Mesothelial cell of epicardium (in vitro differentiated cells): ENCODE measurements at regions not wholly inside any gene's neighbourhood (a gene's known extent, or its start where the extent isn't known, plus 50 kb on each side); places are given as distances from the start of the nearest gene placed in this dataset.

Experiments used
- DNase-seq, 2 experiments: peaks; one replicate each; pipeline ENCODE4 v3.0.0; 2021; ENCODE audit warnings: low spot score in 2 of 2; ENCODE audit not compliant: unreplicated experiment in 2 of 2
- H3K27ac Mint-ChIP-seq: 2 replicates; pipeline ENCODE4 v1.8.0; 2021; ENCODE audit warnings: mixed read lengths
- H3K27me3 Mint-ChIP-seq: 2 replicates; pipeline ENCODE4 v1.8.0; 2021; ENCODE audit warnings: low read depth, mixed read lengths
- H3K36me3 Mint-ChIP-seq: 2 replicates; pipeline ENCODE4 v1.8.0; 2021; ENCODE audit warnings: mixed read lengths
- H3K4me1 Mint-ChIP-seq: 2 replicates; pipeline ENCODE4 v1.8.0; 2021; ENCODE audit warnings: mixed read lengths
- H3K4me3 Mint-ChIP-seq: 2 replicates; pipeline ENCODE4 v1.8.0; 2021; ENCODE audit warnings: mild to moderate bottlenecking, moderate library complexity, mixed read lengths
- H3K9me3 Mint-ChIP-seq: 2 replicates; pipeline ENCODE4 v1.8.0; 2021; ENCODE audit warnings: mixed read lengths
- CTCF ChIP-seq: fragments of 200-600 bp; sonication (generic); IDR thresholded peaks from one replicate; pipeline ENCODE4 v1.5.0; 2021; ENCODE audit warnings: antibody characterized with exemption; ENCODE audit not compliant: unreplicated experiment

GRCh38 chr12:97638739-97639138, 176.1 kb downstream of the RMST start:
- no peaks in the 10 kb centered on the region for H3K27me3 Mint-ChIP-seq
- no peak overlapping the region for H3K4me3 Mint-ChIP-seq
- H3K36me3 Mint-ChIP-seq, result no peaks in the 10 kb centered on the region
- no peak overlapping the region for H3K27ac Mint-ChIP-seq
- peaks cover 4% of the 10 kb centered on the region for H3K9me3 Mint-ChIP-seq
- TF ChIP-seq CTCF, result no peak
- H3K4me1 Mint-ChIP-seq, result peaks cover 2% of the 10 kb centered on the region
- no peak for DNase-seq

DNA sequence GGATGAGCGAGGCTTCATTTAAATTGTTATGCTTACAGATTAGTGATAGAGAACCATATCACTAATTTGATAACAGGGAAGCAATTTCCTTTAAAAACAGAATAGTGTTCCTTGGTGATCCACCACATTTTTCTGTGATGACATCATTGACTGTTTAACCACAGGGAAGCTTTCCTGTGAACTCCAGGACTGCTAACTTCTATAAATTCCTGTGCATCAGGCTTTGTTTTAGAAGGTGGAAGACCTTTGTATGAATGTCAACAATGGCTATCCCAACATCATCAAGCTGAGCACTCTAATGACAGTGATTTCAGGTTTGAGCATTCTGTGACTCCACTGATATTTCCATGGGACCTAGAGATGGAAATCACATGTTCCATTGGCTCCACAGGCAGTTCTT, 177.1 kb downstream of the RMST start:
- no peak for DNase-seq
- H3K36me3 Mint-ChIP-seq, result no peaks in the 10 kb centered on the region
- TF ChIP-seq CTCF, result no peak
- H3K27ac Mint-ChIP-seq, result no peak overlapping the region
- no peaks in the 10 kb centered on the region for H3K27me3 Mint-ChIP-seq
- H3K4me1 Mint-ChIP-seq, result peaks cover 2% of the 10 kb centered on the region
- H3K9me3 Mint-ChIP-seq, result peaks cover 4% of the 10 kb centered on the region
- H3K4me3 Mint-ChIP-seq, result no peak overlapping the region

GRCh38 chr12:97640826-97641225, 178.2 kb downstream of the RMST start:
- H3K27ac Mint-ChIP-seq, result no peak overlapping the region
- H3K9me3 Mint-ChIP-seq, result peaks cover 4% of the 10 kb centered on the region
- DNase-seq, result no peak
- no peak overlapping the region for H3K4me3 Mint-ChIP-seq
- H3K27me3 Mint-ChIP-seq, result no peaks in the 10 kb centered on the region
- H3K4me1 Mint-ChIP-seq, result peaks cover 2% of the 10 kb centered on the region
- TF ChIP-seq CTCF, result no peak
- H3K36me3 Mint-ChIP-seq, result no peaks in the 10 kb centered on the region

- TF ChIP-seq CTCF, result no peak
- H3K27ac Mint-ChIP-seq, result no peak overlapping the region
- H3K27me3 Mint-ChIP-seq, result no peaks in the 10 kb centered on the region
- H3K4me1 Mint-ChIP-seq, result peaks cover 2% of the 10 kb centered on the region
- no peak for DNase-seq
- peaks cover 4% of the 10 kb centered on the region for H3K9me3 Mint-ChIP-seq
- H3K36me3 Mint-ChIP-seq, result no peaks in the 10 kb centered on the region
- H3K4me3 Mint-ChIP-seq, result no peak overlapping the region
Measured at GRCh38 chr12:97642911-97643310, 180.3 kb downstream of the RMST start.

DNA sequence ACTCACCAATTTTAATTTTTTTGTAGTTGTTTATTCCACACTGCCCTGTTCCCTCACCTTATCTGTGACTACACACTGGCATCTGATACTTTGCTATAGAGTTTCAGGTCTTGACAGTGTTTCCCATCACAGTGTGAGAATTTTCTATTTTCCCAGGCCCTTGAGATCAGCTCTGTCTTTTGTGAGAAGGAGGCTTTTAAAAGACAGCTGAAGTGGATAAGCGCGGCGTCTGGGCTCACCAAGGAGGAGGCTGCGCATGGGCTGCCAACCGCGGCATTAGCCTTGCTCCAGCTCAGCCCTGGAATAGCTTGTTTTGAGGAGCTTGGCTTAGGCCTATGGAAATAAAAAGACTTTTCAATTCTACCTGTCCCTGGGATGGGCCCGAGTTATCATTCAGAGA, 181.3 kb downstream of the RMST start:
- Mint-ChIP-seq H3K27ac (no peak overlapping the region), H3K4me1 (no peaks in the 10 kb centered on the region), H3K27me3 (no peaks in the 10 kb centered on the region), H3K4me3 (no peak overlapping the region), H3K9me3 (peaks cover 9% of the 10 kb centered on the region), H3K36me3 (no peaks in the 10 kb centered on the region)
- DNase-seq, result no peak
- no peak for TF ChIP-seq CTCF

DNA sequence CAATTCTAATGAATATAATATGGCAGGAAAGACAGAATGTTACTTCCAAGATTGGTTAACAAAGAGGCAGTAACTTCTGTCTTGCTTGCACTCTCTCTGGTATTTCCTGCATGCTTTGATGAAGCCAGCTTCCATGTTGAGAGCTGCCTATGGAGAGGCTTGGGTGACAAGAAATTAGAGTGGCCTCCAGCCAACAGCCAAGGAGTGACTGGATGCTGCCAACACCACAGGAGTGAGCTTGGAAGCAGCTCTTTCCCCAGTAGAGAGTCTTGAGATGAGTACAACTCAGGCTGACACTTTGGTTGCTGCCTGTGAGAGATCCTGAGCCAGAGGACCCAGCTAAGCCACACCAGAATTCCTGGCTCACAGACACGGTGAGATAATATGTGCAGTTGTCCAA, 183.1 kb downstream of the RMST start:
- Mint-ChIP-seq H3K36me3 (no peaks in the 10 kb centered on the region), H3K9me3 (peaks cover 21% of the 10 kb centered on the region), H3K4me1 (no peaks in the 10 kb centered on the region), H3K27me3 (no peaks in the 10 kb centered on the region), H3K27ac (no peak overlapping the region), H3K4me3 (no peak overlapping the region)
- DNase-seq, result no peak
- no peak for TF ChIP-seq CTCF
